RWPE2 (cell line): ENCODE measurements at regions not wholly inside any gene's neighbourhood (a gene's known extent, or its start where the extent isn't known, plus 50 kb on each side); places are given as distances from the start of the nearest gene placed in this dataset.

Experiments
- ATAC-seq: fragments of 200-7000 bp; cut with Tn5 transposase; 3 replicates; pipeline ENCODE4 v1.9.1; 2021; ENCODE audit warnings: low read depth
- DNase-seq: peaks from one replicate; pipeline ENCODE4 v3.0.0-alpha.2; 2020; ENCODE audit warnings: low spot score
- H3K27ac ChIP-seq: fragments of 450-650 bp; 2 replicates; pipeline ENCODE4 v1.5.1; 2017; ENCODE audit warnings: mild to moderate bottlenecking; ENCODE audit not compliant: poor library complexity, severe bottlenecking
- H3K27me3 ChIP-seq: fragments of 250-450 bp; sonication (Bioruptor Pico); 2 replicates; pipeline ENCODE4 v1.5.1; 2021; ENCODE audit warnings: mild to moderate bottlenecking, moderate library complexity; ENCODE audit not compliant: insufficient read depth, poor library complexity, severe bottlenecking
- H3K36me3 ChIP-seq: fragments of 250-450 bp; sonication (Bioruptor Pico); 2 replicates; pipeline ENCODE4 v1.5.1; 2020; ENCODE audit warnings: low read depth, mild to moderate bottlenecking, moderate library complexity
- H3K4me1 ChIP-seq: fragments of 250-450 bp; sonication (Bioruptor Pico); 2 replicates; pipeline ENCODE4 v1.5.1; 2021; ENCODE audit warnings: mild to moderate bottlenecking, moderate library complexity; ENCODE audit not compliant: insufficient read depth, poor library complexity, severe bottlenecking
- H3K4me3 ChIP-seq: fragments of 250-450 bp; sonication (Bioruptor Pico); 2 replicates; pipeline ENCODE4 v1.5.1; 2021; ENCODE audit warnings: mild to moderate bottlenecking, moderate library complexity; ENCODE audit not compliant: severe bottlenecking
- H3K9me3 ChIP-seq: fragments of 250-450 bp; sonication (Bioruptor Pico); 2 replicates; pipeline ENCODE4 v1.5.1; 2021; ENCODE audit warnings: mild to moderate bottlenecking, moderate library complexity; ENCODE audit not compliant: severe bottlenecking
- CTCF ChIP-seq: fragments of 450-650 bp; IDR thresholded peaks from one replicate; pipeline ENCODE4 v1.5.1; 2017; ENCODE audit warnings: mild to moderate bottlenecking, moderate library complexity; ENCODE audit not compliant: poor library complexity, severe bottlenecking

GRCh38 chr5:43917925-43918324, 314.9 kb downstream of the NNT start:
- Histone ChIP-seq H3K4me3 (no peak overlapping the region), H3K27me3 (peaks cover 15% of the 10 kb centered on the region), H3K27ac (no peak overlapping the region), H3K9me3 (no peaks in the 10 kb centered on the region), H3K36me3 (no peaks in the 10 kb centered on the region), H3K4me1 (no peaks in the 10 kb centered on the region)
- no peak for DNase-seq
- no peak for TF ChIP-seq CTCF
- no peak for ATAC-seq

DNA sequence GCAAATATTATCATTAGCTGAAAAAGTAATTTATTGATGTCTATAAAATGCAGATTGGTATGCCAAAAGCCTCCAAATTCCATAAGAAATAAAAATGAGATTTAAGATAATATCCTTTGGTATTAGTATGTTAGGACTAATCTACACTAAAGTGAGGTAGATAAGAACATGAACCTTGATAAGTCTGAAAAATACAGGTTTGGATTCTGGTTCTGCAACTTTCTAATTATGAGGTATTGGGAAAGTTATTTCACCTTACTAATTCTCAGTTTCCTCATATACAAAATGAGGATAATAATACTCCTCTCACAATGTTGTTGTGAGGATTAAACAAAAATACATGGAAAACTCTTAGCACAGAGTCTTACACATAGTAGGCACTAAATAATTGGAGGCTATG, 300.1 kb downstream of the NNT start:
- no peaks in the 10 kb centered on the region for H3K9me3 ChIP-seq
- H3K27ac ChIP-seq = no peak overlapping the region
- no peak for ATAC-seq
- H3K27me3 ChIP-seq = no peaks in the 10 kb centered on the region
- no peaks in the 10 kb centered on the region for H3K36me3 ChIP-seq
- no peak overlapping the region for H3K4me3 ChIP-seq
- DNase-seq = no peak
- H3K4me1 ChIP-seq = no peaks in the 10 kb centered on the region
- no peak for TF ChIP-seq CTCF

DNA sequence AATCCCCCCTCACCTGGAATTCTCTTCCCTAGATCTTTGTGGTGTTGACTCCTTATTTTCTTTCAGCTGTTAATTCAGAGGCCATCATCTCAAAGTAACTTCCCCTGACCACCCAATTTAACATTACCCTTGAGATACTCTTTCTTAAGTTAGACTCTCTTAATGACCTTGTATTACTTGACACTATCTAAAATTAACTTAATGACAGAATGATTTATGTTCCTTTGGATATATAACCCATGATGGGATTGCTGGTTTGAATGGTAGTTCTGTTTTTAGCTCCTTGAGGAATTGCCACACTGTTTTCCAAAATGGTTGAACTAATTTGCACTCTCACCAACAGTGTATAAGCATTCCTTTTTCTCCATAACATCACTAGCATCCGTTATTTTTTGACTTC, 298.0 kb downstream of the NNT start:
- H3K27me3 ChIP-seq = peaks cover 3% of the 10 kb centered on the region
- no peak for TF ChIP-seq CTCF
- H3K4me3 ChIP-seq = no peak overlapping the region
- DNase-seq (no peak), ATAC-seq (no peak)
- H3K36me3 ChIP-seq = no peaks in the 10 kb centered on the region
- no peaks in the 10 kb centered on the region for H3K4me1 ChIP-seq
- H3K9me3 ChIP-seq = no peaks in the 10 kb centered on the region
- no peak overlapping the region for H3K27ac ChIP-seq

- TF ChIP-seq CTCF = no peak
- H3K4me1 ChIP-seq = no peaks in the 10 kb centered on the region
- no peak overlapping the region for H3K4me3 ChIP-seq
Measured at GRCh38 chr5:43895876-43896275, 292.9 kb downstream of the NNT start.

DNA sequence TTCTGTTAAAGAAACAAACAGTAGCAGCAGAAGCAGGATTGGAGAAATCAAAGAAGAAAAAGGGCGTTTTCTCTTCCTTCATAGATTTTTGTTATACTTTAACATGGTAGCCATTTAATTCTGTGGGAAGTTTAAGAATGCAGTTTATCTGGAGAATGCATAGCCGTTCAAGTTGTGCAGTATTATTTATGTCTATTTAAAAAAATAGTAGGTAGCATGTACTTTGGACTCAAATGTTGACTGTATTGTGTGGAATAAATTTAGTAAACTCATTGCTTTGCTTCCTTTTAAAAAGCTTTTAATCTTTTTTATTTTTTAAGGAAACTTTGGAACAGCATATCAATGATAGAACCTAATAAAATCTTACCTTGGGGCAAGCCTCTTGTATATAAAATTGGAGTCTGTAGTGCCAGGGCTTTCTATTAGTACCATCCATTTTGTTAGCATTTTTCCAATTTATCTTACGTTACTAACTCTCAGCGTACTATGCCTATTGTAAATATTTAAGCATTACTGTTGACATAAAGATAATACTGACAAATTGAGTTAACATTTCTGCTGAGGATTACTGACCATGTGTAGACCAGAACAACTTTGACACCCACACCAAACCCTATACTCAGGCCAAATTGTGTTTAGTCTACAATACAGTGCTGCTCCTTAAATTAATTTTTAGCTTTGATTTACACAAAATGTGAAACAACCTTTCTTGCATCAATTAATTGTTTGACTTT, 291.1 kb downstream of the NNT start:
- Histone ChIP-seq H3K4me1 (no peaks in the 10 kb centered on the region), H3K27ac (no peak overlapping the region), H3K9me3 (no peaks in the 10 kb centered on the region), H3K27me3 (peaks cover 3% of the 10 kb centered on the region), H3K36me3 (no peaks in the 10 kb centered on the region), H3K4me3 (no peak overlapping the region)
- no peak for TF ChIP-seq CTCF
- ATAC-seq = no peak
- no peak for DNase-seq

More at GRCh38 chr5:43895876-43896275, 292.9 kb downstream of the NNT start:
- Histone ChIP-seq H3K36me3 (no peaks in the 10 kb centered on the region), H3K27me3 (peaks cover 3% of the 10 kb centered on the region), H3K27ac (no peak overlapping the region), H3K9me3 (no peaks in the 10 kb centered on the region)
- no peak for DNase-seq
- ATAC-seq = no peak
